GM18502 (cell line): ENCODE measurements at regions not wholly inside any gene's neighbourhood (a gene's known extent, or its start where the extent isn't known, plus 50 kb on each side); places are given as distances from the start of the nearest gene placed in this dataset.
"Not testable (repeated sequence)": the region's sequence is repeated elsewhere in the genome, so short reads cannot be mapped to it uniquely, and the experiment has no call there.

Source experiments
- ATAC-seq: cut with Tn5 transposase; IDR thresholded peaks from one replicate; pipeline ENCODE4 v1.9.1; 2021; ENCODE audit warnings: mild to moderate bottlenecking; ENCODE audit not compliant: unreplicated experiment, poor library complexity

GRCh38 chr12:131268123-131268522 lies 314.4 kb downstream of the ADGRD1 start:
- not testable (repeated sequence) for ATAC-seq

GRCh38 chr12:131268571-131268970 lies 314.9 kb downstream of the ADGRD1 start:
- not testable (repeated sequence) for ATAC-seq

GRCh38 chr12:131269551-131269950 lies 315.8 kb downstream of the ADGRD1 start:
- ATAC-seq, result no peak

- not testable (repeated sequence) for ATAC-seq
These were observed 316.3 kb downstream of the ADGRD1 start for GRCh38 chr12:131269977-131270376.

GRCh38 chr12:131271724-131272123 lies 318.0 kb downstream of the ADGRD1 start:
- ATAC-seq, result no peak

- not testable (repeated sequence) for ATAC-seq
These were observed 318.6 kb downstream of the ADGRD1 start for GRCh38 chr12:131272283-131272814.

- no peak for ATAC-seq
These were observed 319.7 kb downstream of the ADGRD1 start for GRCh38 chr12:131273291-131273845.

GRCh38 chr12:131274061-131274460 lies 320.4 kb downstream of the ADGRD1 start:
- ATAC-seq, result no peak

- ATAC-seq, result no peak
These were observed 321.2 kb downstream of the ADGRD1 start for GRCh38 chr12:131274906-131275305.

- no peak for ATAC-seq
These were observed 322.1 kb downstream of the ADGRD1 start for GRCh38 chr12:131275824-131276223.

- no peak for ATAC-seq
These were observed 322.9 kb downstream of the ADGRD1 start for GRCh38 chr12:131276501-131277185.

- ATAC-seq, result not testable (repeated sequence)
These were observed 323.7 kb downstream of the ADGRD1 start for GRCh38 chr12:131277186-131278091.

GRCh38 chr12:131278451-131279115 lies 324.9 kb downstream of the ADGRD1 start:
- not testable (repeated sequence) for ATAC-seq

- no peak for ATAC-seq
These were observed 325.7 kb downstream of the ADGRD1 start for GRCh38 chr12:131279281-131279921.

GRCh38 chr12:131280426-131280825 lies 326.7 kb downstream of the ADGRD1 start:
- ATAC-seq, result no peak

- ATAC-seq, result no peak
These were observed 327.3 kb downstream of the ADGRD1 start for GRCh38 chr12:131281016-131281415.

GRCh38 chr12:131282292-131283080 lies 328.8 kb downstream of the ADGRD1 start:
- ATAC-seq, result no peak

GRCh38 chr12:131283191-131283861 lies 329.6 kb downstream of the ADGRD1 start:
- ATAC-seq, result no peak
